Kidney capillary endothelial cell (primary cell): ENCODE measurements at regions not wholly inside any gene's neighbourhood (a gene's known extent, or its start where the extent isn't known, plus 50 kb on each side); places are given as distances from the start of the nearest gene placed in this dataset.
"Not testable (repeated sequence)": the region's sequence is repeated elsewhere in the genome, so short reads cannot be mapped to it uniquely, and the experiment has no call there.

Experiments used
- DNase-seq: peaks from one replicate; pipeline ENCODE4 v3.0.0-alpha.2; 2018; ENCODE audit warnings: low spot score

GRCh38 chr2:89296820-89297398, 605.4 kb downstream of the RPIA start:
- not testable (repeated sequence) for DNase-seq

- not testable (repeated sequence) for DNase-seq
Measured at GRCh38 chr2:89299196-89299595, 607.7 kb downstream of the RPIA start.

DNA sequence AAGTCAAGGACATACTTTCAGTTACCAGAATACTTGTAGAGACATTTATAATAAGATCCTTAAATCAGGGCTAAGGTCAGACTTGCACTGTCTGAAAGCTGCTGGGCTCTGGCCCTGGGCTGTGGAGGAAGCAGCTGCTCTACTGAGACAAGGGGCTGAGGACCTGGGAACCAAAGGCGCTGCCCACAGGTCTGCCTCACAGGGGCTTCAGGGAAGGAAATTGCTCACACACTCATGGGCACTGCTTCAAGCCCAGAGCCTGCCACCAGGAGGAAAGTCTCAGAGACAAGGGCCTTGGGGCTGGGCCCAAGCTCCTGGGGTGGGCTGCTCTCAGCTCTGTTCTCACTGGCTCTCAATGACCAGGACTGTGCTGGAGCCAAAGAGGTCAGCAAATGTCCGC, 614.1 kb downstream of the RPIA start:
- DNase-seq, result peak; percentile 3

DNA sequence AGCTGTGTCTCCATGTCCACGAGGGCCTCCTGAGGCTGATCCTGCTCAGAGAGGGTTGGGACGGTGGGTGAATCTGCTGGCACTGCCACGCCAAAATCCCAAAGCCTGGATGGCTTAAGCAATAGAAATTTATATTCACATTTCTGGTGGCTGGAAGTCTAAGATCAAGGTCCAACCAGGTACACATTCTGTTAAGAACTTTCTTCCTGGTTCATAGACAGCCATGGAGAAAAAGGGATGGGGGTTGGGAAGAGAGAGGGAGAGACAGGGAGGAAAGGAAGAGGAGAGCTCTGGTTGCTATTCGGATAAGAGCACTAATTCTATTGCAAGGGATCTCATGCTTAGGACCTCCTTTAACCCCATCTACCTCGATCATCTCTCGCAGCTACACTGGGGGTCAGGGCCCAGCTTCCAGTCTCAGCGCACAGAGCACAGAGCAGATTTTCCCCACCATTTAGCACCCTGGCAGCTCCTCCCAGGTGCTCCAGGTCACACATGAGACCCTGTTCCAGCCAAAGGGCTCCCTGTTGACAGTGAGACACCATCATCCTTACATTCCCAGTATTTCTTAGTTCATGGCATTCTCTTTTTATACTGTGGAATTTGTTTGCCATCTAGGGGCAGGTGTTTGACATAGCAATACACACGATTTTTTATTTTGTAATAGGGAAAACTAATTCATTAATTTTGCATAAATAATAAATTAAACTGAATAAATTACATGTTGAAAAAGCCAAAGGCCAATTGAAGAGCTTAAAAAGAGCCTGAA, 615.6 kb downstream of the RPIA start:
- not testable (repeated sequence) for DNase-seq

- not testable (repeated sequence) for DNase-seq
Measured at GRCh38 chr2:89318990-89319389, 627.5 kb downstream of the RPIA start.

- DNase-seq, result not testable (repeated sequence)
Measured at GRCh38 chr2:89325894-89326293, 634.4 kb downstream of the RPIA start.

- DNase-seq, result not testable (repeated sequence)
Measured at GRCh38 chr2:89326455-89326854, 635.0 kb downstream of the RPIA start.

DNA sequence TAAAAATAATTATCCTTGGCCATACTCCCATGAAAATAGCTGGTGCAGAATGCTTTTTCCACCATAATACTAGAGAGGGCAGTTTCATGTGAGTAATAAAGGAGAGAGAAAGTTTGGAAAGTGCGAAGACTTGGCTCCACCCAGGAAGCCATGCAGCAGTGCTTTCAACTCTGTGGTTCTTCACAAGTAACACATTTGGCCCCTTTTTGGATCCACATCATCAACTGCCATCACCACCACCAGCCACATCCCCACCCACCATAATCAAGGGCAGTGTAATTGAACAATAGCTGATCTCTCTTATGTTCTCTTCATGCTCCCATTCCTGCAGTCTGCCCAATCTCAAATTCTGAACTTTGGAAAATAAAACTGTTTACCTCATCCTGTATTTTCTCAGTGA, 637.3 kb downstream of the RPIA start:
- not testable (repeated sequence) for DNase-seq
